ENCODE measurements at regions not wholly inside any gene's neighbourhood (a gene's known extent, or its start where the extent isn't known, plus 50 kb on each side); places are given as distances from the start of the nearest gene placed in this dataset.
"Not testable (repeated sequence)": the region's sequence is repeated elsewhere in the genome, so short reads cannot be mapped to it uniquely, and the experiment has no call there.

DNA sequence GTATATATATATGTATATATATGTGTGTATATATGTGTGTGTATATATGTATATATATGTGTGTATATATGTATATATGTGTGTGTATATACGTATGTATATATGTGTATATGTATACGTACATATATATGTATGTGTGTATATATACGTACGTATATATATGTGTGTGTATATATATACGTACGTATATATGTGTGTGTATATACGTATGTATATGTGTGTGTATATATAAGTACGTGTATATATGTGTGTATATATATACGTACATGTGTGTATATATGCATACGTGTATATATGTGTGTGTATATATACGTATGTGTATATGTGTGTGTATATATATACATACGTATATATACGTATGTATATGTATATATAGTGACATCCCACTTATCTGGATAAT is 154.4 kb downstream of the CDRT15L2 start:
- no peak for DNase-seq (ENCODE audit: low read depth in 2 of 2)

DNA sequence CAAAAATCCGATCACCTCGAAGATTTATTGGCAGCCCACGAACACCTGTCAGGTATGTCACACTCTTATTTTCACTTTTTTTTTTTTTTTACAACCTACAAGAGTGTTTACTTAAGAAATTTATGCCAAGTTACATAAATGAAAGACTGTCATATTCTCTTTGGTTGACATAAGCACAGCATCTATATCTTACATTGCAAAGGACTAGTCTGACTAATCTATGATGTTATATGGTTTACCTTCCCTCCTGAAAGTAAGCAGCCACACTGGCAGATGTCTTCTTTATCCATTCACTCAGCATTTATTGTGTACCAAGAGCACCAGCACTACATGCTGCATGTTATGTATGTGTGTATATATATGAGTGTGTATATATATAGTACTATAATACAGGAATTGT is 156.3 kb downstream of the CDRT15L2 start:
- DNase-seq (ENCODE audit: low read depth in 2 of 2) = no peak

DNA sequence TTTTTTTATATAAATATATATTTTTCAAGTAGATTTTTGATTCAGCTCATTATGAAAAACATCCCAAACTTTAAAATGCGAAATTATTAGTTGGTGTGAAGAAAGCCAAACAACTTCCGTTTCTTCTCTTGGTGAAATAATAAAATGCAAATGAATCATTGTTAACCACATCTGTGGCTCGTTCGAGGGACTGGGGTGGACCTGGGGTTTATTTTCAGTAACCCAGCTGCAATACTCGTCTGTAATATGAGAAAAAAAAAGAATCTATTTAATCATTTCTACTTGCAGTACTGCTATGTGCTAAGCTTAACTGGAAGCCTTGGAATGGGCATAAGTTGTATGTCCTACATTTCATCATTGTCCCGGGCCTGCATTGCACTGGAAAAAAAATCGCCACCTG is 158.1 kb downstream of the CDRT15L2 start:
- not testable (repeated sequence) for DNase-seq (ENCODE audit: low read depth in 2 of 2)

DNA sequence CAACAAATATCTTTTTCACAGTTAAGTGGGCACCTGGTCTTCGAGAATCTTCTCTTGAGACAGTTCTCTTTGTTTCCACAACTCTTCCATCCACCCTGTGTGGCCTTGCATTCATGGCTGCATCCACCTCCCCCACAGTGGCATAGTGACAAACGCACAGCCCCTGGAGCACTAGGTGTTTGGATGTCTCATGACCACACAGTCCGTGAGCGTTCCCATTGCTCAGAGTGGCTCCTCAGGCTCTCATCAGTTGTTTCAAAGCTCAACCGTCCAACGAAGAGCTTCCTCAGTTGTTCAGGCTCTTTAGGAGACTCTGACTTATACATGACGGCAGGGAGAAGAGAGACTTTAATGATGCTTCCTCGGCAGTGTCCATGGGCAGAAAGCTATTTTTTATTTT is 191.6 kb downstream of the CDRT15L2 start:
- no peak for DNase-seq (ENCODE audit: low read depth in 2 of 2)

DNA sequence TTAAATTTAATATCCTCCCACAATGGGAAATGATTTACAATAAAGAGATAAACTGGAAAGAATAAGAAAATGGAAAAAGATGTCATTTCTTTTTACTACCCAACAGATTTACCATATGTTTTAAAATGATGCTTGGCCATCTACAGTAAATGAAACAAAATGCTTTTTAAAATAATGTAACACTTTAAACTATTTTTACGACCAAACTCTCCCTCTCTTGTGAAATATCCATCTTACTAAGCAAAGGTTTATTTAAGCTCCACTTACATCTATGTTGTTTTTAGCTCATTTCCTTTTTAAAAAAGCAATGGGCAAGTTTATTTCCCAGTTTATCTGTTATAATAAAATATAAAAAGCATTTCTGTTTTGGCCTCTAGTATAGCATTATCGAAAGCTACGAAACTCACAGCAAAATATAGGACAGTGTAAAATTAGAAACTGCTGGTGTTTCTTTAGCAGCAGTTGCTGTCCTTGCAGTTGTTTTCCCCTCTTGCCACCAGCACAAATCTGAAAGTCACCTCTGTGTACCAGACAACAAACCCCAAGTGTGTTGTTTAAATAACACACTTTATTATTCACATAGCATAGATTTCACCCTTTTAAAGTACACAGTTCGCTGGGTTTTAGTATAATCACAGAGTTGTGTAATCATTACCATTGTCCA is 195.1 kb downstream of the CDRT15L2 start:
- DNase-seq (ENCODE audit: low read depth in 2 of 2) = no peak

DNA sequence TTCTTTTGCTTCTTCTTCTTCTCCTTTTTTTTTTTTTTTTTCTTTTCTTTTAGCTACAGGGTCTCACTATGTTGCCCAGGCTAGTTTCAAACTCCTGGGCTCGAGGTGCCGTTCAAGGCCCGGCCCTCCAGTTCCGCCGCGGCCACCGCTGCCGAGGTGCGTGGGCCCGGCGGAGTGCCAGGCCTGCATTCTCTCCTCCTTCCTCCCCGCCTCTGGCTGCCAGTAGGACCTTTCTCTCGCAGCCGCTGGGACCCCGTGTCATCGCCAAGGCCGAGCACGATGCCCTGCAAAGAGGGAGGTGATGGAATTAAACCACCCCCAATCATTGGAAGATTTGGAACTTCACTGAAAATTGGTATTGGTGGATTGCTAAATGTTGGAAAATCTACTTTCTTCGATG is 195.8 kb downstream of the CDRT15L2 start:
- no peak for DNase-seq (ENCODE audit: low read depth in 2 of 2)

DNA sequence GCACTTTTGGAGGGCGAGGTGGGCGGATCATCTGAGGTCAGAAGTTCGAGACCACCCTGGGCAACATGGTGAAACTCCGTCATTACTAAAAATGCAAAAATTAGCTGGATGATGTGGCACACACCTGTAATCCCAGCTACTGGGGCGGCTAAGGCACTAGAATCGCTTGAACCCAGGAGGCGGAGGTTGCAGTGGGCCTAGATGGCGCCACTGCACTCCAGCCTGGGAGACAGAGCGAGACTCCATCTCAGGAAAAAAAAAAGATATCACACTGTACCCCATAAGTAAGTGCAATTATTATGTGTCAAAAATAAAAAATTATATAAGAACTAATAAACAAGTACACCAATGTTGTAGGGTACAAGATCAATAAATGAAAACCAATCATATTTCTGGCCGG is 200.0 kb downstream of the CDRT15L2 start:
- no peak for DNase-seq (ENCODE audit: low read depth in 2 of 2)

DNA sequence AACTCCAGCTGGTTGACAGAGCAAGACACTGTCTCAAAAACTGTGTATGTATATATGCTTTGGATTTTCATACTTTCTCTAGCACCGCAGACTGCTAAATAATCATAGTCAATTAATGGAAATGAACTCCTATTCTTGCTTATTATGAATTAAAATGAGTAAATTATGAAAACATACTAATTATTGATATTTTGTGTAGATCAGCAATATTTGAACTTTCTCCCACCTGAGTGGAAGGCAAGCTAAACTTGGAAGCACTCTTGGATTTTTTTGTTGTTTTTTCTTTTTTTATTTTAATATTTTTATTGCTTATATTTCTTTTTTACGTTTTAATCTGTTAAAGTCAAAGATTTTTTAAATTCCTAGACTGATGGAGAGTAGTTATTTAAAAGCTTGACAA is 201.7 kb downstream of the CDRT15L2 start:
- DNase-seq (ENCODE audit: low read depth in 2 of 2) = no peak

DNA sequence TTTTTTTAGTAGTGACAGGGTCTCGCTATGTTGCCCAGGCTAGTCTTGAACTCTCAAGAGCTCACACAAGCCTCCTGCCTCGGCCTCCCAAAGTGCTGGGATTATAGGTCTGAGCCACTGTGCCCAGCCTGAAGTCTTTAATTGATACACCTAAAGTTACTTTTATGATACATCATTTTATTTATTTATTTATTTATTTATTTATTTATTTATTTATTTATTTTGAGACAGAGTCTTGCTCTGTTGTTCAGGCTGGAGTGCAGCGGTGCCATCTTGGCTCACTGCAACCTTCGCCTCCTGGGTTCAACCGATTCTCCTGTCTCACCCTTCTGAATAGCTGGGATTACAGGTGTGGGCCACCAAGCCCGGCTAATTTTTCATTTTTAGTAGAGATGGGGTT is 202.3 kb downstream of the CDRT15L2 start:
- not testable (repeated sequence) for DNase-seq (ENCODE audit: low read depth in 2 of 2)

DNA sequence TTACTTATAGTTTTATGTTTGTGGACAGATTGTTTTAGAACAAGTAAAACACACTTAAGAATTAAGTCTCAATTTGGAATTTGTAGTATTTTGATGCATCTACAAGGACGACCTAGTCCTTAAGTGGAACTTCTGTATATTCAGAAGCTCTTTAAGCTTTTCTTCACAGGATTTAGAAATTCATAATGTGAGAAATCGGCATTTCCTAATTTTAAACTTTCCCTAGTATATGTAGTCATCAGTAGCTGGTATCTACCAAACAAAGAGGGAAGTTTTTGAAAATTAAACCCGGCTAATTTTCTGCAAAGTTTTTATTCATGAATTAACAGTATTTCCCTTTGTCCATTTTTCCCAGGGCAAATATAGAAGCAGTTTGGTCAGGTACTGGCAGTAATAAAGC is 203.6 kb downstream of the CDRT15L2 start:
- DNase-seq (ENCODE audit: low read depth in 2 of 2) = no peak

DNA sequence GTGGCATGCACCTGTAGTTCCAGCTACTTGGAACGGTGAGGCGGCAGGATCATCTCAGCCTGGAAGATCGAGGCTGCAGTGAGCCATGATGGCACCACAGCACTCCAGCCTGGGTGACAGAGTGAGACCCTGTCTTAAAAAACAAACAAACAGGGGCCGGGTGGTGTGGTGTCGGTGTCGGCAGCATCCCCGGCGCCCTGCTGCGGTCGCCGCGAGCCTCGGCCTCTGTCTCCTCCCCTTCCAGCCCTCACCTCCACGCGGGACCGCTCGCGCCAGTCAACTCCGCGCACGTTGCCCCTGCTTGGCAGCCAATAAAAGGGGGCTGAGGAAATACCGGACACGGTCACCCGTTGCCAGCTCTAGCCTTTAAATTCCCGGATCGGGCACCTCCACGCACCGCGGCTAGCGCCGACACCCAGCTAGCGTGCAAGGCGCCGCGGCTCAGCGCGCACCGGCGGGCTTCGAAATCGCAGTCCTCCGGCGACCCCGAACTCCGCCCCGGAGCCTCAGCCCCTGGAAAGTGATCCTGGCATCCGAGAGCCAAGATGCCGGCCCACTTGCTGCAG is 204.7 kb downstream of the CDRT15L2 start:
- no peak for DNase-seq (ENCODE audit: low read depth in 2 of 2)

DNA sequence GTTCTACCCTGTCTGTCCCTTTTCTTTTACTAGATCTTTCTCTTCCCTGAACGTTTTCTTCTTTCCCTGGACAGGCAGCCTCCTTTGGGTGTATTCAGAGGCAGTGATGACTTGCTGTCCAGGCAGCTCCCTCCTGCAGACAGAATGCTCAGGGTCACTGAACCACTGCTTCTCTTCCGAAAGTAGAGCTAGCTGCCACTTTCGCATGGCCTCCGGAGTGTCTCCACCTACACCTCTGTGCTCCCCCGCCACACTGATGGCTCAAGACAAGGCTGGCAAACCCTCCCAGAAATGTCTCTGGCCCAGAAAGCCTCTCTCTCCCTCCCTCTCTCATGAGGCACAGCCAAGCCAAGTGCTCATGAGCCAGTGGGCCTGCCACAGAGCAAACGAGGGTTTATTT is 207.8 kb downstream of the CDRT15L2 start:
- no peak for DNase-seq (ENCODE audit: low read depth in 2 of 2)

DNA sequence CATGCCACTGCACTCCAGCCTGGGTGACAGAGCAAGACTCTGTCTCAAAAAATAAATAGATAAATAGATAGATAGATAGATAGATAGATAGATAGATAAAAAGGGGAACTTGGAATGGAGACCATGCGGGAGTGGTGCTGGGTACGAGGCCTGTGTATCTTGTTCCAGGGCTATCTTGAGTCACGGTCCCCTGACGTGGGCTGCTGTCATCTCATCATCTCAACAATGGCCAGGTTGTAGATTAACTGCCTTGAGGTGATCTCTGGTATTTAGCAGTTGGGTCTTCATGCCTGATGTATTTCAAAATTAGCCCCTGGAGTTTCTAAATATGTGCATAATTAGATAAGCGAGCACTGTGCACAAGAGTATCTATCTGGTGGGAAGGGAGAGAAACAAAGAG is 212.1 kb downstream of the CDRT15L2 start:
- no peak for DNase-seq (ENCODE audit: low read depth in 2 of 2)

DNA sequence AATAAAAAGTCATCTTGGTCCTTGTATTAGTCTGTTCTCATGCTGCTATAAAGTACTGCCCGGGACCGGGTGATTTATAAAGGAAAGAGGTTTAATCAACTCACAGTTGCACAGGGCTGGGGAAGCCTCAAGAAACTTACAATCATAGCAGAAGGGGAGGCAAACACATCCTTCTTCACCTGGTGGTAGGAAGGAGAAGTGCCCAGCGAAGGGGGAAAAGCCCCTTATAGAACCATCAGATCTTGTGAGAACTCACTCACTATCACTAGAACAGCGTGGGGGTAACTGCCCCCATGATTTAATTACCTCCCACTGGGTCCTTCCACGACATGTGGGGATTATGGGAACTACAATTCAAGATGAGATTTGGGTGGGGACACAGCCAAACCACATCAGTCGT is 215.0 kb downstream of the CDRT15L2 start:
- not testable (repeated sequence) for DNase-seq (ENCODE audit: low read depth in 2 of 2)

DNA sequence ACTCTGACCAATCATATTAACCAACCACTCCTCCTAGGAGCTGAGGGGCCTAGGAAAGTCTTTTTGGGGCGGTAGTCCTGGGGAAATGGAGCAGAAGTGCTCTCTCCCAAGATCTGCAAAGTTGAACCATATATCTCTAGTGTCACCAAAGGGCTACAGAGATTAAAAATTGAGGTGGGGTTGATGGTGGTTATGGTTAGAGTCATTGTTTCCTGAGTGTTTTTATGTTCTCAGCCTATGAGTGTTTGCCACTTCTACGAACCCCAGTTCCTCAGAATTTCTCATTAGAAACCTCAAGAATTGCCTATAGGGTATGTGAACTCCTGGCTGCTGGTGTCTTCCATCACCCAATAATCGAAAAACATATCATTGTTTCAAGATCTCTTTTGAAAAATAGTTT is 217.8 kb downstream of the CDRT15L2 start:
- no peak for DNase-seq (ENCODE audit: low read depth in 2 of 2)

DNA sequence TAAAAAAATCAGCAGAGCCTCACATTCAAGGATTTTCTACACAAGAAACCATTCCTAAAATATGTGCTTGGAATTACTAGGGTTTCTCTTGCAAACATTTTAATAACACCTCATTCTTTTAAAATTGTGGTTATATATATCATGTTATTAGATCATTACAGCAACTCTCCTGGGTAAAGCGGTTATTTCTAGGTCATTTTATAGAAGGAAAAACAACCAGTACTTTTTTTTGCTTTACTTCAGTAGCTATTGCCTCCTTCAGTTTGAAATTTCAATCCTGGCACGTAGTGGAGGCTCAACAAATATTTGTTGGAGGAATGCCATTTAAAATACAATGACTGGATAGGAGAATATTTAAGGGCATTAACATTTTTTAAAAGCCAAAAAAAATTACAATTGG is 220.6 kb downstream of the CDRT15L2 start:
- DNase-seq (ENCODE audit: low read depth in 2 of 2) = no peak

DNA sequence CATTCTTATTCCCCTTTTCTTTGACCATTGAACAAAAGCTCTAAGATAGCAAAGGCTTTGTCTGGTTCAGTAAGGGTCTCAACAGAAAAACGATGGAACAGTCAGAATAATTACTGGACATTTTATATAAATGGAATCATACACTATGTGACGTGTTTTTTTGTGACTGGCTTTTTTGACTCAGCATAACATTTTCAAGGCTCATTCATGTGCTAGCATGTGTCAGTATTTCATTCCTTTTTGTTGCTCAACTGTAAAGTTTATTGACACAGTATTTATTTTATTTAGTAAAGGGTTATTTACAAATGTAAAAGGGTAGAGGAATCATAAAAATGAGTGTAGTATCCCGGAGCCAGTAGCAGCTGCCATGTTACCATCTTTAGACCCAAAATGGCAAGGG is 226.2 kb downstream of the CDRT15L2 start:
- DNase-seq (ENCODE audit: low read depth in 2 of 2) = no peak

DNA sequence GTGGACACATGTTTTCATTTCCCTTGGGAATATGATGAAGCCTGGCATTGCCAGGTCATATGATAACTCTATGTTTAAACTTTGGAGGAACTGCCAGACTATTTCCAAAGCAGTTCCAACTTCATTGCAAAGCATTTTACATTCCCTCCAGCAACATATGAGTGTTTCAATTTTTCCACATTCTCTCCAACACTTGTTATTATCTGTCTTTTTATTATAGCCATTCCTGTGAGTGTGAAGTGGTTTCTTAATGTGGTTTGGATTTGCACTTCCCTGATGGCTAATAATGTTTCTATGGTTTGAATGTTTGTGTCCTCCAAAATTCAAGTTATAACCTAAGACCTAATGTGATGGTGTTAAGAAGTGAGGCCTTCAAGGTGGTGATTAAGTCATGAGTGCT is 228.0 kb downstream of the CDRT15L2 start:
- not testable (repeated sequence) for DNase-seq (ENCODE audit: low read depth in 2 of 2)

DNA sequence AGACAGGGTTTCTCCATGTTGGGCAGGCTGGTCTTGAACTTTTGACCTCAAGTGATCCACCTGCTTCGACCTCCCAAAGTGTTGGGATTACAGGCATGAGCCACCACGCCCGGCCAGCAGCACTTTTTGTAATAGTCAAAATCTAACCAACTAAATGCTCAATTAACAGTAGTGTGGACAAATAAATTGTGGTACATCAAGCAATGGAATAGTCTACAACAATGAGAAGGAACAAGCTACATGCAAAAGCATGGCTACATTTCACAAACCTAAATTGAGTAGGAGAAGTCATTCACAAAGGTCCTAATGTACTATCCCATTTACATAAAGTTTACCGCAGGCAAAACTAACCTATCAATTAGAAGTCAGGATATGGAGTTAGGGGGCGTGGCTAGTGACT is 227.4 kb downstream of the USP22 start:
- DNase-seq (ENCODE audit: low read depth in 2 of 2) = not testable (repeated sequence)

DNA sequence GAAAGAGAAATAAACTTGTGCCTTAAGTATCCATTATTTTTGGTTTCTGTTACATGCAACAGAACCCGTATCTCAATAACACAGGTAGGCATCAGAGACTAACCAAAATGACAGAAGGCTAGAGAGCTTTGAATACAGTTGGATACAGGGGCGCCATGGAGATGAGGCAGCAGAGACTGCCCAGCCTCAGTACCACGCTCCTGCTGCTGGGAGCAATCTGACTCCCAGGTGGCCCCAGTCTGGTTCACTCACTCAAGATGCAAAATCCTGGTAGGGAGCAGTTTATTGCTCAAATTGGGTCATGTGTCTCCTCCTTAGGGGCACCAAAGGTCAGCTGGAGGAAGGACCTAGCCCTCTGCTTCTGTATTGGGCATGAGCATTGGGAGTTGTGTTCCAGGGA is 218.9 kb downstream of the USP22 start:
- DNase-seq (ENCODE audit: low read depth in 2 of 2) = no peak

DNA sequence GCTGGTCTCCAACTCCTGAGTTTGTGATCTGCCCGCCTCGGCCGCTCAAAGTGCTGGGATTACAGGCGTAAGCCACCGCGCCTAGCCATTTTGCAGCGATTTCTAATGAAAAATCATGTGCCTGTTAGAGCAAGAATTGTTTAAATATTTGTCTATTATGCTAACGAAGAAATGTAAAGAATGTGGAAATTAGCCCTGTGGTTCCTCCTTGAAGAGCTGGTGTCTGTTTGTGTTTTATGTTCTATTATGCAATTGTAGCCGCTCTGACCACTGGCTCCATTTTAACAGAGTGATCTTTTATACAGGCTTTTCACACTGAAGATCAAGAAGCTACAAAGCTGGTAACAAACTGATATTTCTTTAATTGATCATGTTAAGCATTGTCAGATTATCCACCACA is 217.3 kb downstream of the USP22 start:
- DNase-seq (ENCODE audit: low read depth in 2 of 2) = no peak

DNA sequence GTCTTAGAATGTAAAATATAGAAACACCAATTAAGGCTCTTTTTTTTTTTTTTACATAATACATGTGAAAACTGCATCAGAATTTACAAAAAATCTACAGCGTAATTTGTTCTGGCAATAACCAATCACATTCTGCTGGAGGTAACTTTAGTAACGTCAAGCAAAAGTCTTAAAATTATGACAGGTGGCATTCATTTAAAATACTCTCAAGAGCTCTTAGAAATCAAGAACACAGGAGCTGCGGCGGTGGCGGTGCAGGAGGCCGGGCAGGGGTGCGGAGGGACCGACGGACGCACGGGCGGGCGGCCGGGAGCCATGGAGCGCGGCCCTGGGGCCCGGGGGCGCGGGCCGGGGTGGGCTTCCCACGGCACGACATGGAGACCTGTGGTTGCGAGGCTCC is 202.4 kb downstream of the USP22 start:
- not testable (repeated sequence) for DNase-seq (ENCODE audit: low read depth in 2 of 2)

DNA sequence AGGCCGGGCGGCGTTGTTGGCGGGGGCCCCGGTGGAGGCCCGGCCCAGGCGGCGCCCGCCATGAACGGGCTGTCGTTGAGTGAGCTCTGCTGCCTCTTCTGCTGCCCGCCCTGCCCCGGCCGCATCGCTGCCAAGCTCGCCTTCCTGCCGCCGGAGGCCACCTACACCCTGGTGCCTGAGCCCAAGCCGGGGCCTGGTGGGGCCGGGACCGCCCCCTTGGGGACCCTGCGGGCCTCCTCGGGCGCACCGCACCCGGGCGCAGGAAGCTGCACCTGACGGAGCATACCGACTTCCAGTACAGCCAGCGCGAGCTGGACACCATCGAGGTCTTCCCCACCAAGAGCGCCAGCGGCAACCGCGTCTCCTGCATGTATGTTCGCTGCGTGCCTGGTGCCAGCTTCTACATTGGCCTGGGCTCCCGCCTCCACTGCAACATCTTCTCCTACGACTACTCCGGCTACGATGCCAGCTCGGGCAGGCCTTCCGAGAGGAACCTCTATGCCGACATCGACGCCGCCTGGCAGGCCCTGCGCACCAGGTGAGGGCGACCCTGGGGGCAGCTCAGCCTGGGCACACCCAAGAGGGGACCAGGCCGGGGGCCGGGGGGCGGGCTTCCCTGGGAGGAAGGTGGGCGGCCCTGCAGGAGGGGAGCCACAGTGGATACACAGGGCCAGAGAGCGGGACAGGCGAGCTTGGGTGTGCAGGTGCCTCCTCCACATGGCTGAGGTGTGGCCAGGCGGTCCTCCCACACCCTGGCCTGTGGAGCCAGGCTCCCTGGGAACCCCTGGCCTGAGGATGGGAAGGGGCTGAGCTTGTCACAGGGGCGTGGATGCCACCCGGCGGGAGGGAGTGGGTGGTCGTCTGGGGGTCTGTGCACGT is 201.6 kb downstream of the USP22 start:
- not testable (repeated sequence) for DNase-seq (ENCODE audit: low read depth in 2 of 2)

All from stimulated activated CD4-positive, alpha-beta T cell treated with anti-CD3 and anti-CD28 coated beads, Interleukin-15, amount 100 ng/mL, for 48 hours (primary cell).